GM23338 (cell line): ENCODE measurements at regions not wholly inside any gene's neighbourhood (a gene's known extent, or its start where the extent isn't known, plus 50 kb on each side); places are given as distances from the start of the nearest gene placed in this dataset.

Experiments used
- ATAC-seq: fragments of 200-7000 bp; cut with Tn5 transposase; 3 replicates; pipeline ENCODE4 v1.9.1; 2020
- DNase-seq: peaks from one replicate; pipeline ENCODE4 v3.0.0-alpha.2; 2015; ENCODE audit warnings: low spot score
- H2AFZ ChIP-seq: fragments of 200-600 bp; sonication (generic); 2 replicates; pipeline ENCODE4 v1.8.0; 2016; ENCODE audit warnings: antibody characterized with exemption, mild to moderate bottlenecking, moderate library complexity
- H3F3A ChIP-seq: fragments of 200-600 bp; sonication (generic); replicated peaks from 2 replicates; pipeline ENCODE4 v1.8.0; 2017; ENCODE audit warnings: antibody characterized with exemption, mixed run types, low read depth
- H3K27ac ChIP-seq: fragments of 200-600 bp; sonication (generic); 2 replicates; pipeline ENCODE4 v1.6.1; 2016; ENCODE audit warnings: low read depth
- H3K27me3 ChIP-seq: fragments of 200-600 bp; sonication (generic); 2 replicates; pipeline ENCODE4 v1.8.0; 2016; ENCODE audit warnings: mild to moderate bottlenecking, mixed run types, moderate library complexity; ENCODE audit not compliant: insufficient read depth
- H3K36me3 ChIP-seq: fragments of 200-600 bp; sonication (generic); 2 replicates; pipeline ENCODE4 v1.8.0; 2016; ENCODE audit warnings: mild to moderate bottlenecking; ENCODE audit not compliant: insufficient read depth
- H3K4me1 ChIP-seq: fragments of 200-600 bp; sonication (generic); 2 replicates; pipeline ENCODE4 v1.8.0; 2016; ENCODE audit warnings: mild to moderate bottlenecking, moderate library complexity; ENCODE audit not compliant: insufficient read depth
- H3K4me2 ChIP-seq: fragments of 200-600 bp; sonication (generic); 2 replicates; pipeline ENCODE4 v1.7.1; 2017; ENCODE audit warnings: mixed run types
- H3K4me3 ChIP-seq: fragments of 200-600 bp; sonication (generic); 2 replicates; pipeline ENCODE4 v1.6.1; 2016; ENCODE audit warnings: mixed run types
- H3K79me2 ChIP-seq: fragments of 200-600 bp; sonication (generic); replicated peaks from 2 replicates; pipeline ENCODE4 v1.8.0; 2017; ENCODE audit warnings: mild to moderate bottlenecking; ENCODE audit not compliant: insufficient read depth
- H3K9me2 ChIP-seq: fragments of 200-600 bp; sonication (generic); 2 replicates; pipeline ENCODE4 v1.8.0; 2017; ENCODE audit not compliant: insufficient read depth
- H4K20me1 ChIP-seq: fragments of 200-600 bp; sonication (generic); replicated peaks from 2 replicates; pipeline ENCODE4 v1.8.0; 2017; ENCODE audit warnings: mild to moderate bottlenecking; ENCODE audit not compliant: insufficient read depth
- H3K27ac Mint-ChIP-seq: 2 replicates; pipeline ENCODE4 v1.8.0; 2020; ENCODE audit warnings: inconsistent platforms, mild to moderate bottlenecking, moderate library complexity, mixed read lengths
- H3K27me3 Mint-ChIP-seq: 3 replicates; pipeline ENCODE4 v1.8.0; 2022; ENCODE audit warnings: low read depth, mild to moderate bottlenecking, moderate library complexity, mixed read lengths, inconsistent platforms; ENCODE audit not compliant: insufficient read depth, poor library complexity
- H3K36me3 Mint-ChIP-seq: 3 replicates; pipeline ENCODE4 v1.8.0; 2021; ENCODE audit warnings: low read depth, mild to moderate bottlenecking, inconsistent platforms, moderate library complexity, mixed read lengths
- H3K4me1 Mint-ChIP-seq: 3 replicates; pipeline ENCODE4 v1.8.0; 2020; ENCODE audit warnings: mild to moderate bottlenecking, inconsistent platforms, mixed read lengths
- H3K4me3 Mint-ChIP-seq: 3 replicates; pipeline ENCODE4 v1.8.0; 2021; ENCODE audit warnings: moderate library complexity, mild to moderate bottlenecking, inconsistent platforms, mixed read lengths
- H3K9me3 Mint-ChIP-seq: 3 replicates; pipeline ENCODE4 v1.8.0; 2020; ENCODE audit warnings: moderate library complexity, mild to moderate bottlenecking, inconsistent platforms, mixed read lengths
- CREB1 ChIP-seq: fragments of 250-450 bp; sonication (Bioruptor Pico); IDR thresholded peaks from 2 replicates; pipeline ENCODE4 v1.5.0; 2020; ENCODE audit warnings: low read depth, mild to moderate bottlenecking, moderate library complexity
- EZH2phosphoT487 ChIP-seq: fragments of 200-600 bp; sonication (generic); IDR thresholded peaks from one replicate; pipeline ENCODE4 v1.8.1; 2018; ENCODE audit warnings: antibody characterized with exemption; ENCODE audit not compliant: unreplicated experiment
- JUNB ChIP-seq: IDR thresholded peaks from one replicate; pipeline ENCODE4 v1.6.1; 2016; ENCODE audit warnings: antibody characterized with exemption; ENCODE audit not compliant: unreplicated experiment
- NANOG ChIP-seq: IDR thresholded peaks from 2 replicates; pipeline ENCODE4 v1.6.1; 2016; ENCODE audit warnings: antibody characterized with exemption, borderline replicate concordance
- POLR2AphosphoS5 ChIP-seq: IDR thresholded peaks from 2 replicates; pipeline ENCODE4 v1.6.1; 2016; ENCODE audit warnings: antibody characterized with exemption, low read depth
- STAT1 ChIP-seq: IDR thresholded peaks from one replicate; pipeline ENCODE4 v1.6.1; 2016; ENCODE audit warnings: antibody characterized with exemption; ENCODE audit not compliant: unreplicated experiment
- TF ChIP-seq, protein P1 (sequence below): IDR thresholded peaks from 2 replicates; pipeline ENCODE4 v1.6.1; 2016; ENCODE audit warnings: antibody characterized with exemption
- TF ChIP-seq, protein P2 (sequence below): fragments of 250-450 bp; sonication (Bioruptor Pico); IDR thresholded peaks from 2 replicates; pipeline ENCODE4 v1.5.0; 2020; ENCODE audit warnings: mild to moderate bottlenecking, moderate library complexity
- TF ChIP-seq, protein P3 (sequence below): IDR thresholded peaks from one replicate; pipeline ENCODE4 v1.6.1; 2018; ENCODE audit warnings: antibody characterized with exemption; ENCODE audit not compliant: unreplicated experiment
- TF ChIP-seq, protein P4 (sequence below), 2 experiments: fragments of 200-600 bp in 1 of 2; sonication (generic) in 1 of 2; conservative IDR thresholded peaks; 2 replicates each; pipeline versions ENCODE4 v1.5.1 to v1.6.1; 2016 to 2017; ENCODE audit warnings: antibody characterized with exemption in 2 of 2, low read depth in 2 of 2, mild to moderate bottlenecking in 2 of 2, moderate library complexity in 1 of 2

DNA sequence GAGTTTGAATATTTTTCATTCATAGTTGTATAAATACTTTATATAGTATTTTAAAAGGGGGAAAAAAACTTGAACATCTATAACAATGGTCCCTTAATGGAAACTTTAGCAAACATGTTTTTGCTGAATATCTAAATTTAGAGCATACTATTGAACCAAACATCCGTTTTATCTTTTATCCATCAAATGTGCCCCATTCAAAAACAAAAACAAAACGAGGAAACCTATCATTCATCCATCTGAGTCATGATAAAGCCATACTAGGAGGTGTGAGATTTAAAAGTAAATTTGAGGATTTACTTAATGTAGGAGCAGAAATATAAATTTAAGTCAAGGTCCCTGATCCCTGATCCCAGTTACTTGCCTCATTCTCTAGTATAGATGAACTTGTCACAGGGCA lies 463.6 kb upstream of the MDFIC2 start:
- H3K4me2 ChIP-seq: no peak overlapping the region
- no peaks in the 10 kb centered on the region; the same call in 1 of the 2 replicates for H3K36me3 ChIP-seq

DNA sequence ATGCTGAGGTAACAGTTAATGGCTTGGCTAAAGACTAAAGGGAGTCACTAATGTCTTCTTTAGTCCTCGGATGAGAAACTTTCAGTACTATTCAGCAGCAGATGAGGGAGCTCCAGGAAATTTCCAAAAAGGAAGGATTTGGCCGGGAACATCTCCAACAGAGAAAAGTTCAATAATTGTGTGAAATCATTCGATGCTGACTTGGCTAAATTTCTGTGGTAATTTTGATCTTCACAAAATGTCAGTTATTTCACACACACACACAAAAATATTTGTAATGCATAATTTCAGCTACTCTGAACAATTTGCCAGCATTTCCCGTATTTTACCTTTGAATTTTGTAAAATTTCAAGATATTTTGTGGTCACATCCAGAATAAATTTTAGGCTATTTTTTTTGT lies 462.8 kb upstream of the MDFIC2 start:
- Histone ChIP-seq H2AFZ (0 out of 2 replicates have a peak overlapping the region, but pooled peaks have one; percentile 15), H3K9me2 (no peaks in the 10 kb centered on the region), H3K27ac (no peak overlapping the region), H3K4me1 (peaks cover 7% of the 10 kb centered on the region), H3K4me3 (no peak overlapping the region), H3K27me3 (no peaks in the 10 kb centered on the region), H3K36me3 (no peaks in the 10 kb centered on the region; the same call in 1 of the 2 replicates), H4K20me1 (no peaks in the 10 kb centered on the region), H3K4me2 (no peak overlapping the region), H3K79me2 (no peaks in the 10 kb centered on the region), H3F3A (no peaks in the 10 kb centered on the region)
- H3K9me3 Mint-ChIP-seq: no peaks in the 10 kb centered on the region
- no peaks in the 10 kb centered on the region for H3K36me3 Mint-ChIP-seq
- H3K27me3 Mint-ChIP-seq: no peaks in the 10 kb centered on the region
- no peak overlapping the region for H3K27ac Mint-ChIP-seq
- DNase-seq (no peak), ATAC-seq (no peak)
- H3K4me3 Mint-ChIP-seq: no peak overlapping the region
- peaks cover 9% of the 10 kb centered on the region; the same call in 2 of the 3 replicates for H3K4me1 Mint-ChIP-seq
- TF ChIP-seq EZH2phosphoT487: no peak
- TF ChIP-seq JUNB: no peak
- TF ChIP-seq, protein P1, sequence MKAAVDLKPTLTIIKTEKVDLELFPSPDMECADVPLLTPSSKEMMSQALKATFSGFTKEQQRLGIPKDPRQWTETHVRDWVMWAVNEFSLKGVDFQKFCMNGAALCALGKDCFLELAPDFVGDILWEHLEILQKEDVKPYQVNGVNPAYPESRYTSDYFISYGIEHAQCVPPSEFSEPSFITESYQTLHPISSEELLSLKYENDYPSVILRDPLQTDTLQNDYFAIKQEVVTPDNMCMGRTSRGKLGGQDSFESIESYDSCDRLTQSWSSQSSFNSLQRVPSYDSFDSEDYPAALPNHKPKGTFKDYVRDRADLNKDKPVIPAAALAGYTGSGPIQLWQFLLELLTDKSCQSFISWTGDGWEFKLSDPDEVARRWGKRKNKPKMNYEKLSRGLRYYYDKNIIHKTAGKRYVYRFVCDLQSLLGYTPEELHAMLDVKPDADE: no peak
- TF ChIP-seq STAT1: no peak
- TF ChIP-seq, protein P2, sequence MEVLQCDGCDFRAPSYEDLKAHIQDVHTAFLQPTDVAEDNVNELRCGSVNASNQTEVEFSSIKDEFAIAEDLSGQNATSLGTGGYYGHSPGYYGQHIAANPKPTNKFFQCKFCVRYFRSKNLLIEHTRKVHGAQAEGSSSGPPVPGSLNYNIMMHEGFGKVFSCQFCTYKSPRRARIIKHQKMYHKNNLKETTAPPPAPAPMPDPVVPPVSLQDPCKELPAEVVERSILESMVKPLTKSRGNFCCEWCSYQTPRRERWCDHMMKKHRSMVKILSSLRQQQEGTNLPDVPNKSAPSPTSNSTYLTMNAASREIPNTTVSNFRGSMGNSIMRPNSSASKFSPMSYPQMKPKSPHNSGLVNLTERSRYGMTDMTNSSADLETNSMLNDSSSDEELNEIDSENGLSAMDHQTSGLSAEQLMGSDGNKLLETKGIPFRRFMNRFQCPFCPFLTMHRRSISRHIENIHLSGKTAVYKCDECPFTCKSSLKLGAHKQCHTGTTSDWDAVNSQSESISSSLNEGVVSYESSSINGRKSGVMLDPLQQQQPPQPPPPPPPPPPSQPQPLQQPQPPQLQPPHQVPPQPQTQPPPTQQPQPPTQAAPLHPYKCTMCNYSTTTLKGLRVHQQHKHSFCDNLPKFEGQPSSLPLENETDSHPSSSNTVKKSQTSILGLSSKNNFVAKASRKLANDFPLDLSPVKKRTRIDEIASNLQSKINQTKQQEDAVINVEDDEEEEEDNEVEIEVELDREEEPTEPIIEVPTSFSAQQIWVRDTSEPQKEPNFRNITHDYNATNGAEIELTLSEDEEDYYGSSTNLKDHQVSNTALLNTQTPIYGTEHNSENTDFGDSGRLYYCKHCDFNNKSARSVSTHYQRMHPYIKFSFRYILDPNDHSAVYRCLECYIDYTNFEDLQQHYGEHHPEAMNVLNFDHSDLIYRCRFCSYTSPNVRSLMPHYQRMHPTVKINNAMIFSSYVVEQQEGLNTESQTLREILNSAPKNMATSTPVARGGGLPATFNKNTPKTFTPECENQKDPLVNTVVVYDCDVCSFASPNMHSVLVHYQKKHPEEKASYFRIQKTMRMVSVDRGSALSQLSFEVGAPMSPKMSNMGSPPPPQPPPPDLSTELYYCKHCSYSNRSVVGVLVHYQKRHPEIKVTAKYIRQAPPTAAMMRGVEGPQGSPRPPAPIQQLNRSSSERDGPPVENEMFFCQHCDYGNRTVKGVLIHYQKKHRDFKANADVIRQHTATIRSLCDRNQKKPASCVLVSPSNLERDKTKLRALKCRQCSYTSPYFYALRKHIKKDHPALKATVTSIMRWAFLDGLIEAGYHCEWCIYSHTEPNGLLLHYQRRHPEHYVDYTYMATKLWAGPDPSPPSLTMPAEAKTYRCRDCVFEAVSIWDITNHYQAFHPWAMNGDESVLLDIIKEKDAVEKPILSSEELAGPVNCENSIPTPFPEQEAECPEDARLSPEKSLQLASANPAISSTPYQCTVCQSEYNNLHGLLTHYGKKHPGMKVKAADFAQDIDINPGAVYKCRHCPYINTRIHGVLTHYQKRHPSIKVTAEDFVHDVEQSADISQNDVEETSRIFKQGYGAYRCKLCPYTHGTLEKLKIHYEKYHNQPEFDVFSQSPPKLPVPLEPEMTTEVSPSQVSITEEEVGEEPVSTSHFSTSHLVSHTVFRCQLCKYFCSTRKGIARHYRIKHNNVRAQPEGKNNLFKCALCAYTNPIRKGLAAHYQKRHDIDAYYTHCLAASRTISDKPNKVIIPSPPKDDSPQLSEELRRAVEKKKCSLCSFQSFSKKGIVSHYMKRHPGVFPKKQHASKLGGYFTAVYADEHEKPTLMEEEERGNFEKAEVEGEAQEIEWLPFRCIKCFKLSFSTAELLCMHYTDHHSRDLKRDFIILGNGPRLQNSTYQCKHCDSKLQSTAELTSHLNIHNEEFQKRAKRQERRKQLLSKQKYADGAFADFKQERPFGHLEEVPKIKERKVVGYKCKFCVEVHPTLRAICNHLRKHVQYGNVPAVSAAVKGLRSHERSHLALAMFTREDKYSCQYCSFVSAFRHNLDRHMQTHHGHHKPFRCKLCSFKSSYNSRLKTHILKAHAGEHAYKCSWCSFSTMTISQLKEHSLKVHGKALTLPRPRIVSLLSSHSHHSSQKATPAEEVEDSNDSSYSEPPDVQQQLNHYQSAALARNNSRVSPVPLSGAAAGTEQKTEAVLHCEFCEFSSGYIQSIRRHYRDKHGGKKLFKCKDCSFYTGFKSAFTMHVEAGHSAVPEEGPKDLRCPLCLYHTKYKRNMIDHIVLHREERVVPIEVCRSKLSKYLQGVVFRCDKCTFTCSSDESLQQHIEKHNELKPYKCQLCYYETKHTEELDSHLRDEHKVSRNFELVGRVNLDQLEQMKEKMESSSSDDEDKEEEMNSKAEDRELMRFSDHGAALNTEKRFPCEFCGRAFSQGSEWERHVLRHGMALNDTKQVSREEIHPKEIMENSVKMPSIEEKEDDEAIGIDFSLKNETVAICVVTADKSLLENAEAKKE (CRISPR knock-in tag): no peak
- TF ChIP-seq, protein P3, sequence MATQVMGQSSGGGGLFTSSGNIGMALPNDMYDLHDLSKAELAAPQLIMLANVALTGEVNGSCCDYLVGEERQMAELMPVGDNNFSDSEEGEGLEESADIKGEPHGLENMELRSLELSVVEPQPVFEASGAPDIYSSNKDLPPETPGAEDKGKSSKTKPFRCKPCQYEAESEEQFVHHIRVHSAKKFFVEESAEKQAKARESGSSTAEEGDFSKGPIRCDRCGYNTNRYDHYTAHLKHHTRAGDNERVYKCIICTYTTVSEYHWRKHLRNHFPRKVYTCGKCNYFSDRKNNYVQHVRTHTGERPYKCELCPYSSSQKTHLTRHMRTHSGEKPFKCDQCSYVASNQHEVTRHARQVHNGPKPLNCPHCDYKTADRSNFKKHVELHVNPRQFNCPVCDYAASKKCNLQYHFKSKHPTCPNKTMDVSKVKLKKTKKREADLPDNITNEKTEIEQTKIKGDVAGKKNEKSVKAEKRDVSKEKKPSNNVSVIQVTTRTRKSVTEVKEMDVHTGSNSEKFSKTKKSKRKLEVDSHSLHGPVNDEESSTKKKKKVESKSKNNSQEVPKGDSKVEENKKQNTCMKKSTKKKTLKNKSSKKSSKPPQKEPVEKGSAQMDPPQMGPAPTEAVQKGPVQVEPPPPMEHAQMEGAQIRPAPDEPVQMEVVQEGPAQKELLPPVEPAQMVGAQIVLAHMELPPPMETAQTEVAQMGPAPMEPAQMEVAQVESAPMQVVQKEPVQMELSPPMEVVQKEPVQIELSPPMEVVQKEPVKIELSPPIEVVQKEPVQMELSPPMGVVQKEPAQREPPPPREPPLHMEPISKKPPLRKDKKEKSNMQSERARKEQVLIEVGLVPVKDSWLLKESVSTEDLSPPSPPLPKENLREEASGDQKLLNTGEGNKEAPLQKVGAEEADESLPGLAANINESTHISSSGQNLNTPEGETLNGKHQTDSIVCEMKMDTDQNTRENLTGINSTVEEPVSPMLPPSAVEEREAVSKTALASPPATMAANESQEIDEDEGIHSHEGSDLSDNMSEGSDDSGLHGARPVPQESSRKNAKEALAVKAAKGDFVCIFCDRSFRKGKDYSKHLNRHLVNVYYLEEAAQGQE: no peak
- TF ChIP-seq NANOG: no peak
- no peak for TF ChIP-seq CREB1 (CRISPR knock-in tag)
- TF ChIP-seq, protein P4, sequence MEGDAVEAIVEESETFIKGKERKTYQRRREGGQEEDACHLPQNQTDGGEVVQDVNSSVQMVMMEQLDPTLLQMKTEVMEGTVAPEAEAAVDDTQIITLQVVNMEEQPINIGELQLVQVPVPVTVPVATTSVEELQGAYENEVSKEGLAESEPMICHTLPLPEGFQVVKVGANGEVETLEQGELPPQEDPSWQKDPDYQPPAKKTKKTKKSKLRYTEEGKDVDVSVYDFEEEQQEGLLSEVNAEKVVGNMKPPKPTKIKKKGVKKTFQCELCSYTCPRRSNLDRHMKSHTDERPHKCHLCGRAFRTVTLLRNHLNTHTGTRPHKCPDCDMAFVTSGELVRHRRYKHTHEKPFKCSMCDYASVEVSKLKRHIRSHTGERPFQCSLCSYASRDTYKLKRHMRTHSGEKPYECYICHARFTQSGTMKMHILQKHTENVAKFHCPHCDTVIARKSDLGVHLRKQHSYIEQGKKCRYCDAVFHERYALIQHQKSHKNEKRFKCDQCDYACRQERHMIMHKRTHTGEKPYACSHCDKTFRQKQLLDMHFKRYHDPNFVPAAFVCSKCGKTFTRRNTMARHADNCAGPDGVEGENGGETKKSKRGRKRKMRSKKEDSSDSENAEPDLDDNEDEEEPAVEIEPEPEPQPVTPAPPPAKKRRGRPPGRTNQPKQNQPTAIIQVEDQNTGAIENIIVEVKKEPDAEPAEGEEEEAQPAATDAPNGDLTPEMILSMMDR (conservative IDR thresholded peaks at IDR 0.05; ENCODE audit: low read depth in 2 of 2): no peak
- TF ChIP-seq POLR2AphosphoS5: no peak

More for the DNA sequence above, 463.6 kb upstream of the MDFIC2 start:
- Histone ChIP-seq H3K4me3 (no peak overlapping the region), H3K4me1 (no peaks in the 10 kb centered on the region), H3K9me2 (no peaks in the 10 kb centered on the region), H3K27ac (no peak overlapping the region), H3K79me2 (no peaks in the 10 kb centered on the region), H4K20me1 (no peaks in the 10 kb centered on the region), H3K27me3 (no peaks in the 10 kb centered on the region), H2AFZ (no peak overlapping the region), H3F3A (no peaks in the 10 kb centered on the region)
- TF ChIP-seq EZH2phosphoT487: no peak
- no peaks in the 10 kb centered on the region for H3K36me3 Mint-ChIP-seq
- H3K9me3 Mint-ChIP-seq: no peaks in the 10 kb centered on the region
- H3K27me3 Mint-ChIP-seq: no peaks in the 10 kb centered on the region
- no peak overlapping the region for H3K4me3 Mint-ChIP-seq
- H3K4me1 Mint-ChIP-seq: peaks cover 3% of the 10 kb centered on the region; the same call in 1 of the 3 replicates
- DNase-seq (no peak), ATAC-seq (no peak)
- H3K27ac Mint-ChIP-seq: no peak overlapping the region
